ENCODE measurements at regions not wholly inside any gene's neighbourhood (a gene's known extent, or its start where the extent isn't known, plus 50 kb on each side); places are given as distances from the start of the nearest gene placed in this dataset.
"Not testable (repeated sequence)": the region's sequence is repeated elsewhere in the genome, so short reads cannot be mapped to it uniquely, and the experiment has no call there.

GRCh38 chr6:80976336-80976735 is 776.1 kb downstream of the TENT5A start:
- Histone ChIP-seq H3K36me3 (ENCODE audit: control insufficient read depth, insufficient read depth, low read length) (no peaks in the 10 kb centered on the region), H3K4me3 (ENCODE audit: low read depth, low read length) (no peak overlapping the region), H3K9ac (ENCODE audit: low read depth, low read length) (no peak overlapping the region), H3K4me1 (ENCODE audit: control insufficient read depth, insufficient read depth, low read length) (no peaks in the 10 kb centered on the region), H3K9me3 (ENCODE audit: control insufficient read depth, insufficient read depth, low read length) (no peaks in the 10 kb centered on the region), H3K27me3 (ENCODE audit: control insufficient read depth, insufficient read depth, low read length) (no peaks in the 10 kb centered on the region)

- Histone ChIP-seq H3K27me3 (ENCODE audit: control insufficient read depth, insufficient read depth, low read length) (no peaks in the 10 kb centered on the region), H3K36me3 (ENCODE audit: control insufficient read depth, insufficient read depth, low read length) (no peaks in the 10 kb centered on the region), H3K9me3 (ENCODE audit: control insufficient read depth, insufficient read depth, low read length) (no peaks in the 10 kb centered on the region), H3K9ac (ENCODE audit: low read depth, low read length) (no peak overlapping the region), H3K4me3 (ENCODE audit: low read depth, low read length) (no peak overlapping the region), H3K4me1 (ENCODE audit: control insufficient read depth, insufficient read depth, low read length) (no peaks in the 10 kb centered on the region)
These were observed 777.9 kb downstream of the TENT5A start for GRCh38 chr6:80974579-80974978.

DNA sequence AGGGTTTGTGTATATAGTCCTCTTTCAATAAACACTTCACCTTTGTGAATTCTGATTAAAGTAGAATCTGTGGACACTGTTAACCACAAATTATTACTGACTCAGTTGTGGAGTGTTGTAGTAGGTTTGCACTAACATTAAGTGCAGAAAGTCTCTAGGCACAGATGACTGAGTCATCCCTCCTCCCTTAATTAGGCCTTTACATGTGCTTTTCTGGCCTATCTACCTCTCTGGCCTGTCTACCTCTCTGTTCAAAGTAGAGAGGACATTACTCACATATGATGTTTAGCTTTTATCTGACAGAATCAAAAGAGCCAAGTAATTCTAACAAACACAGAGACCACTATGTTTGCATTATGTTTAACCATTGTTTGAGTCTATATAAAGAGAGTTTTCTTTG is 783.0 kb downstream of the TENT5A start:
- Histone ChIP-seq H3K9me3 (ENCODE audit: control insufficient read depth, insufficient read depth, low read length) (no peaks in the 10 kb centered on the region), H3K9ac (ENCODE audit: low read depth, low read length) (no peak overlapping the region), H3K4me1 (ENCODE audit: control insufficient read depth, insufficient read depth, low read length) (no peaks in the 10 kb centered on the region), H3K36me3 (ENCODE audit: control insufficient read depth, insufficient read depth, low read length) (no peaks in the 10 kb centered on the region), H3K4me3 (ENCODE audit: low read depth, low read length) (no peak overlapping the region), H3K27me3 (ENCODE audit: control insufficient read depth, insufficient read depth, low read length) (no peaks in the 10 kb centered on the region)

DNA sequence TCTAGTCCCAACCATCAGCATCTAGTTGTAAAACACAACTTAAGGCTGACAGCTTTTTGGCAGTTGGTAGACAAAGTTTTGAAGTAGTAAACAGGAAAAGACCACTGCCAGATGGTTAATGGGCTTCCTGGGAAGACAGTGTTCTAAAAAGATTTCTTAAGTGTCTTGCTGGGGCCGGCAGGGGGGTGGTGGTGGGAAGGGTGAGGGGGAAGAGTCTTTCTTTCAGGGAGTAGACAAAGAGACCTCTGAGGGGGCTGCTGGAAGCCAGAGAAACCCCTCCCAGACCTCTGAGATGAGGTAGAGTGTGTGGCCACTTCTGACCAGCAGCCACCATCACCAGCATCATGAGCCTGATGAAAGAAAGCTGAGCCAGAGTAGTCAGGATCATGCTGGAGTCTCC is 784.9 kb downstream of the TENT5A start:
- Histone ChIP-seq H3K4me1 (ENCODE audit: control insufficient read depth, insufficient read depth, low read length) (no peaks in the 10 kb centered on the region), H3K27me3 (ENCODE audit: control insufficient read depth, insufficient read depth, low read length) (no peaks in the 10 kb centered on the region), H3K9ac (ENCODE audit: low read depth, low read length) (no peak overlapping the region), H3K9me3 (ENCODE audit: control insufficient read depth, insufficient read depth, low read length) (no peaks in the 10 kb centered on the region), H3K4me3 (ENCODE audit: low read depth, low read length) (no peak overlapping the region), H3K36me3 (ENCODE audit: control insufficient read depth, insufficient read depth, low read length) (no peaks in the 10 kb centered on the region)

DNA sequence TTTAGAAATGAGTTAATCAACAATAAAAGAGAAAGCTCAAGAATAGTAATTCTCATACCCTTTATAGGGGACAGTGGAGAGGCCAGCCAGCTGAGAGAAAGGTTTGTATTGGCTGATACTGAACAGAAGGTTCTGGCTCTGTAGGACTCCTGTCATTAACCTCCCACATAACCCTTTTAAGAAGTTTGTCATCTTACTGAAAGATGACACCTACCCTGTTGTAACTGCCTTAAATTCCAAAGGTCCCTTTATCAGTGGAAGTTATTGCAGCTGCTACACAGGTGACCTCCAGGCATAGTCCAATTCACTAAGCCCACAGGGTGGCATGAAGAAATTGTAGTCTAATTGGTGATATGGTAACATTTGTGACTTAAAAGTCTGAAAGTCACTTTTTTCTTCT is 790.1 kb downstream of the TENT5A start:
- no peaks in the 10 kb centered on the region for H3K36me3 ChIP-seq (ENCODE audit: control insufficient read depth, insufficient read depth, low read length)
- no peak overlapping the region for H3K9ac ChIP-seq (ENCODE audit: low read depth, low read length)
- H3K27me3 ChIP-seq (ENCODE audit: control insufficient read depth, insufficient read depth, low read length) = no peaks in the 10 kb centered on the region
- H3K4me1 ChIP-seq (ENCODE audit: control insufficient read depth, insufficient read depth, low read length) = no peaks in the 10 kb centered on the region
- no peaks in the 10 kb centered on the region for H3K9me3 ChIP-seq (ENCODE audit: control insufficient read depth, insufficient read depth, low read length)
- no peak overlapping the region for H3K4me3 ChIP-seq (ENCODE audit: low read depth, low read length)

- Histone ChIP-seq H3K4me1 (ENCODE audit: control insufficient read depth, insufficient read depth, low read length) (no peaks in the 10 kb centered on the region), H3K9ac (ENCODE audit: low read depth, low read length) (no peak overlapping the region), H3K36me3 (ENCODE audit: control insufficient read depth, insufficient read depth, low read length) (no peaks in the 10 kb centered on the region), H3K27me3 (ENCODE audit: control insufficient read depth, insufficient read depth, low read length) (no peaks in the 10 kb centered on the region), H3K9me3 (ENCODE audit: control insufficient read depth, insufficient read depth, low read length) (no peaks in the 10 kb centered on the region), H3K4me3 (ENCODE audit: low read depth, low read length) (no peak overlapping the region)
These were observed 791.3 kb downstream of the TENT5A start for GRCh38 chr6:80961166-80961565.

DNA sequence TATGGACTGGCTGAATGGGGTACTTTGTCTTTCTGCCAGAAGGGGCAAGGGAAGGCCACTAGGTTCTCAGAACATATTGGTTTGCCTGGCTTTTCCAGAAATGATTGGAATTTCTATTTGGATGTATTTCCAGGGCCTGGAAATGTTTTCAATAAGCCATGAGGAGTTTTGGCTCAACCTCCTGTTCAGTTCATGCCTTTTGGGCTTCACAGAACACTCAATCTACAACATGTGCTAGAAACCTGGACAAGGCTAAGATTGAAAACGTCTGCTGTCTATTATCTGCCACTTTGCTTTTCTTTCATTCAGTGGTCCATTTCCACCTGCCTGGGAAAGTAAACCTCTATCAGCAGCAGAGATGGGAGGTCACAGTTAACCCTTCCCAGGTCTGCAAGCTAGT is 793.4 kb downstream of the TENT5A start:
- no peaks in the 10 kb centered on the region for H3K36me3 ChIP-seq (ENCODE audit: control insufficient read depth, insufficient read depth, low read length)
- no peak overlapping the region for H3K9ac ChIP-seq (ENCODE audit: low read depth, low read length)
- no peaks in the 10 kb centered on the region for H3K9me3 ChIP-seq (ENCODE audit: control insufficient read depth, insufficient read depth, low read length)
- no peaks in the 10 kb centered on the region for H3K27me3 ChIP-seq (ENCODE audit: control insufficient read depth, insufficient read depth, low read length)
- H3K4me1 ChIP-seq (ENCODE audit: control insufficient read depth, insufficient read depth, low read length) = peaks cover 2% of the 10 kb centered on the region
- H3K4me3 ChIP-seq (ENCODE audit: low read depth, low read length) = no peak overlapping the region

GRCh38 chr6:80956898-80957297 is 795.6 kb downstream of the TENT5A start:
- Histone ChIP-seq H3K27me3 (ENCODE audit: control insufficient read depth, insufficient read depth, low read length) (no peaks in the 10 kb centered on the region), H3K4me3 (ENCODE audit: low read depth, low read length) (no peak overlapping the region), H3K9ac (ENCODE audit: low read depth, low read length) (no peak overlapping the region), H3K36me3 (ENCODE audit: control insufficient read depth, insufficient read depth, low read length) (no peaks in the 10 kb centered on the region), H3K4me1 (ENCODE audit: control insufficient read depth, insufficient read depth, low read length) (peaks cover 2% of the 10 kb centered on the region), H3K9me3 (ENCODE audit: control insufficient read depth, insufficient read depth, low read length) (no peaks in the 10 kb centered on the region)

GRCh38 chr6:80952479-80952878 is 800.0 kb downstream of the TENT5A start:
- H3K27me3 ChIP-seq (ENCODE audit: control insufficient read depth, insufficient read depth, low read length); H3K9ac ChIP-seq (ENCODE audit: low read depth, low read length); H3K4me3 ChIP-seq (ENCODE audit: low read depth, low read length); H3K36me3 ChIP-seq (ENCODE audit: control insufficient read depth, insufficient read depth, low read length); H3K4me1 ChIP-seq (ENCODE audit: control insufficient read depth, insufficient read depth, low read length); H3K9me3 ChIP-seq (ENCODE audit: control insufficient read depth, insufficient read depth, low read length): not testable (repeated sequence)

DNA sequence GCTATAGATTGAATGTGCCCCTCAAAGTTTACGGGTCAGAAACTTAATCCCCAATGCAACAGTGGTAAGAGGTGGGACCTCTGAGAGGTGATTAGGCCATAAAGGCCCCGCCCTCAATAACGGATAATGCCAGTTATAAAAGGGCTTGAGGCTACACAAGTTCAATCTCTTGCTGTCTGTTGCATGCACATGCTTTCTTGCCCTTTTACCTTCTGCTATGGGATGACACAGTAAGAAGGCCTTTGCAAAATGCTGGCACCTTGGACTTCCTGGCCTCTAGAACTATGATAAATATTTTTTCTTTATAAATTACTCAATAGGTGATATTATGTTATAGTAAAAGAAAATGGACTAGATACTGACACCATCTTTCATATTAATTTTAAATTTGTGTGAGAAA is 806.1 kb downstream of the TENT5A start:
- Histone ChIP-seq H3K9ac (ENCODE audit: low read depth, low read length) (no peak overlapping the region), H3K4me3 (ENCODE audit: low read depth, low read length) (no peak overlapping the region), H3K9me3 (ENCODE audit: control insufficient read depth, insufficient read depth, low read length) (no peaks in the 10 kb centered on the region), H3K36me3 (ENCODE audit: control insufficient read depth, insufficient read depth, low read length) (no peaks in the 10 kb centered on the region), H3K4me1 (ENCODE audit: control insufficient read depth, insufficient read depth, low read length) (no peaks in the 10 kb centered on the region), H3K27me3 (ENCODE audit: control insufficient read depth, insufficient read depth, low read length) (no peaks in the 10 kb centered on the region)

GRCh38 chr6:80942911-80943310 is 809.6 kb downstream of the TENT5A start:
- Histone ChIP-seq H3K9me3 (ENCODE audit: control insufficient read depth, insufficient read depth, low read length) (no peaks in the 10 kb centered on the region), H3K36me3 (ENCODE audit: control insufficient read depth, insufficient read depth, low read length) (no peaks in the 10 kb centered on the region), H3K4me1 (ENCODE audit: control insufficient read depth, insufficient read depth, low read length) (no peaks in the 10 kb centered on the region), H3K27me3 (ENCODE audit: control insufficient read depth, insufficient read depth, low read length) (no peaks in the 10 kb centered on the region), H3K9ac (ENCODE audit: low read depth, low read length) (no peak overlapping the region), H3K4me3 (ENCODE audit: low read depth, low read length) (no peak overlapping the region)

DNA sequence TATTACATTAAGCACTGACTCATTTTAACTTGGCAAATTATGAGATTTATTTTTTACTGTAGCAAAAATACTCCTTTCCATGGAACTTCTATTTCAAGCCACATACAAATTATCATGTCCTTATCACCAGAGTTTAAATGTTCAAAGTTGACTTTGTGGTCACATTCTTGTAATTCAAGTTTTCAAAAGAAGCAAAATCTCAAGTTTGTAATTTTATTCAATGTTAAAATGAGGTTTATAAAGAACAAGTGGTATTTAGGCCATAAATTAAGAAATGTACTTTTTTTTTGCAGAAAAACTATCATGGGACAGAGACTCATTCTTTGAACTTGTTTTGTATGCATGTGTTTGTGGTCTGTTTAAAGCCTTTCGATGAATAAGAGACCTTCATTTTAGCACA is 811.5 kb downstream of the TENT5A start:
- no peaks in the 10 kb centered on the region for H3K9me3 ChIP-seq (ENCODE audit: control insufficient read depth, insufficient read depth, low read length)
- no peak overlapping the region for H3K9ac ChIP-seq (ENCODE audit: low read depth, low read length)
- H3K36me3 ChIP-seq (ENCODE audit: control insufficient read depth, insufficient read depth, low read length) = no peaks in the 10 kb centered on the region
- no peaks in the 10 kb centered on the region for H3K27me3 ChIP-seq (ENCODE audit: control insufficient read depth, insufficient read depth, low read length)
- H3K4me1 ChIP-seq (ENCODE audit: control insufficient read depth, insufficient read depth, low read length) = no peaks in the 10 kb centered on the region
- H3K4me3 ChIP-seq (ENCODE audit: low read depth, low read length) = no peak overlapping the region

DNA sequence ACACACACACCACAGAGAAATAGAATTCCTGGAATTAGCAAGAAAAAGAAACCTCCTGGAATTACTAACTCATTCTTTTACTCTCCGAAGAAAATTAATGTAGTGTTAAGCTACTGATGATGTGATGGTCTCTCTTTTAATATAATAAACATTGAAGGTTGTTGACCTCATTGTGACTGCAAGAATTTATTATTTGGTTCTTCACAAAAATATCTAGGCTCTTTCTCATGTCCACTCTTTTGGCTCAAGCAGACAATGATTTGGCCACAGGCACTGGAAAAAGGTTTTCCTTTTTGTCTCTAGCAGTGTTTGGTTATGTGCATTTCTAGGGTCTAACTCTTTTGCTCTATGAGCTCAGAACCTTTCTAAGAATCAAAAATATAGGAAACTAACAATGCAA is 811.9 kb downstream of the TENT5A start:
- Histone ChIP-seq H3K4me1 (ENCODE audit: control insufficient read depth, insufficient read depth, low read length) (no peaks in the 10 kb centered on the region), H3K27me3 (ENCODE audit: control insufficient read depth, insufficient read depth, low read length) (no peaks in the 10 kb centered on the region), H3K9me3 (ENCODE audit: control insufficient read depth, insufficient read depth, low read length) (no peaks in the 10 kb centered on the region)

More for the DNA sequence above, 811.9 kb downstream of the TENT5A start:
- no peak overlapping the region for H3K9ac ChIP-seq (ENCODE audit: low read depth, low read length)
- H3K36me3 ChIP-seq (ENCODE audit: control insufficient read depth, insufficient read depth, low read length) = no peaks in the 10 kb centered on the region
- H3K4me3 ChIP-seq (ENCODE audit: low read depth, low read length) = no peak overlapping the region
